D721Med (cell line): ENCODE measurements at regions not wholly inside any gene's neighbourhood (a gene's known extent, or its start where the extent isn't known, plus 50 kb on each side); places are given as distances from the start of the nearest gene placed in this dataset.
A peak's percentile ranks its signal among the peaks of the same experiment; 100 is the strongest.

ENCODE experiments used
- DNase-seq: peaks from one replicate; pipeline ENCODE4 v3.0.0; 2011; ENCODE audit warnings: low spot score; ENCODE audit not compliant: insufficient read length
- FAIRE-seq: peaks from 2 replicates; lab custom pipeline; 2011; peaks lifted over from hg19 to GRCh38; lab: Jason Lieb, UNC
- CTCF ChIP-seq: IDR thresholded peaks from 2 replicates; pipeline ENCODE4 v1.5.1; 2012; ENCODE audit warnings: mild to moderate bottlenecking, control low read depth; ENCODE audit not compliant: insufficient read depth; ENCODE audit errors: missing control alignments

- TF ChIP-seq CTCF: no peak
- no peak for DNase-seq
- FAIRE-seq: no peak
Observed at GRCh38 chr6:113129991-113130390, 727.2 kb upstream of the MARCKS start.

GRCh38 chr6:113137426-113137825 lies 719.7 kb upstream of the MARCKS start:
- DNase-seq (no peak), FAIRE-seq (no peak)
- TF ChIP-seq CTCF: no peak

GRCh38 chr6:113140721-113141120 lies 716.4 kb upstream of the MARCKS start:
- no peak for TF ChIP-seq CTCF
- FAIRE-seq: peak; percentile 16
- DNase-seq: no peak

GRCh38 chr6:113141901-113142300 lies 715.2 kb upstream of the MARCKS start:
- TF ChIP-seq CTCF: no peak
- FAIRE-seq: peak; percentile 41

GRCh38 chr6:113142671-113143174 lies 714.4 kb upstream of the MARCKS start:
- no peak for TF ChIP-seq CTCF
- FAIRE-seq: no peak
- DNase-seq: no peak

More at GRCh38 chr6:113141901-113142300, 715.2 kb upstream of the MARCKS start:
- no peak for DNase-seq

- FAIRE-seq (no peak), DNase-seq (no peak)
- no peak for TF ChIP-seq CTCF
Observed at GRCh38 chr6:113143206-113143605, 713.9 kb upstream of the MARCKS start.

GRCh38 chr6:113144117-113144516 lies 713.0 kb upstream of the MARCKS start:
- no peak for TF ChIP-seq CTCF
- FAIRE-seq: no peak
- DNase-seq: no peak
